ENCODE measurements at regions not wholly inside any gene's neighbourhood (a gene's known extent, or its start where the extent isn't known, plus 50 kb on each side); places are given as distances from the start of the nearest gene placed in this dataset.
A peak's percentile ranks its signal among the peaks of the same experiment; 100 is the strongest.

DNA sequence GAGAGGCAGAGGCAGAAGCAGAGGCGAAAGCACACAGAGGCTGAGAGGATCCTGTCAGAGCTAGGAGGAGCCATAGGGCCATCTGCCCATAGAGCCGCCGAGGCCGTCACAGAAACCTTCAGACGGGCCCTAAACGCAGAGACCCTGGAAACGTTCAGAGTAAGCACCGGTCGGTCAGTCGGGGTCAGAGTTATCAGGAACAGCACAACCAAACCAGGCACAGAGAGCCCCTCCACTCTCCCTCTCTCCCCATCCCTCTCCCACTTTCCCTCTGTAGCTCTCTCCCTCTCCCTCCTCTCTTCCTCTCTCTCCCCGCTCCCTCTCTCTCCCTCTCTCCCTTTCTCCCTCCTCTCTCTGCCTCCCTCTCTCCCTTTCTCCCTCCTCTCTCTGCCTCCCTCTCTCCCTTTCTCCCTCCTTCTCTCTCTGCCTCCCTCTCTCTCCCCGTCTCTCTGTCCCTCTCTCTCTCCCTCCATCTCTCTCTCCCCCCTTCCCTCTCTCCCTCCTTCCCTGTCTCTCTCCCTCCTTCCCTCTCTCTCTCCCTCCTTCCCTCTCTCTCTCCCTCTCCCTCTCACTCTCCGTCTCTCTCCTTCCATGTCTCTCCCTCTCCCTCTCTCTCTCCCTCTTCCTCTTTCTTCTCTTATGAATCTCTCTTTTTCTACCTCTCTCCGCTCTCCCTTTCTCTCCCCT, 138.9 kb downstream of the C16orf95 start:
- ATAC-seq: no peak

DNA sequence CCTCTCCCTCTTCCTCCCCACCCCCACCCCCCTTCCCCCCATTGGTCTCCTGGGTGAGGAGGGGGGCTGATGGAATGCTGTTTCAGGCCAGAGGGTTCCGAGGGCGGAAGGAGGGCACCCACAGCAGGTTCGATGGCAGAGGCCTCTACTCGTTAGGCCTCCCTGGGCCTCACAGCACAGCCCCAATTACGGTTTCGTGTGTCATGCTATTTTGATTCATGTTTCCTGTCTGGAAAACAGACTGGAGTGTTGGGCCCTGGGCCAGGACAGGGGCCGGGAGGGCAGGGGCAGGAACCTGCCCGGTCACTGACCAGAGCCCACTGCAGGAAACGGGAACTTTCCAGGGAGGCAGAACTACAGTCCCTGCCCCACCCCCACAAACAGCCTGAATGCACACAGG, 138.2 kb downstream of the C16orf95 start:
- H3K27ac ChIP-seq: no peak overlapping the region
- no peaks in the 10 kb centered on the region for H3K36me3 ChIP-seq
- ATAC-seq (peak in 1 of 2 donors; percentile 39), DNase-seq (no peak)
- intact Hi-C loops (cut with DNase I): no loop called here
- no peaks in the 10 kb centered on the region for H3K27me3 ChIP-seq (ENCODE audit: low read depth)
- H3K4me1 ChIP-seq: peaks cover 5% of the 10 kb centered on the region
- no peaks in the 10 kb centered on the region for H3K9me3 ChIP-seq
- no peak overlapping the region for H3K4me3 ChIP-seq
- TF ChIP-seq CTCF (IDR thresholded peaks at IDR 0.05): no peak

More for the DNA sequence above, 138.9 kb downstream of the C16orf95 start:
- no peak for DNase-seq
- H3K4me3 ChIP-seq: no peak overlapping the region
- intact Hi-C loops (cut with DNase I): no loop called here
- H3K27ac ChIP-seq: no peak overlapping the region
- H3K36me3 ChIP-seq: no peaks in the 10 kb centered on the region
- H3K27me3 ChIP-seq (ENCODE audit: low read depth): no peaks in the 10 kb centered on the region
- peaks cover 5% of the 10 kb centered on the region for H3K4me1 ChIP-seq
- H3K9me3 ChIP-seq: no peaks in the 10 kb centered on the region
- no peak for TF ChIP-seq CTCF (IDR thresholded peaks at IDR 0.05)

DNA sequence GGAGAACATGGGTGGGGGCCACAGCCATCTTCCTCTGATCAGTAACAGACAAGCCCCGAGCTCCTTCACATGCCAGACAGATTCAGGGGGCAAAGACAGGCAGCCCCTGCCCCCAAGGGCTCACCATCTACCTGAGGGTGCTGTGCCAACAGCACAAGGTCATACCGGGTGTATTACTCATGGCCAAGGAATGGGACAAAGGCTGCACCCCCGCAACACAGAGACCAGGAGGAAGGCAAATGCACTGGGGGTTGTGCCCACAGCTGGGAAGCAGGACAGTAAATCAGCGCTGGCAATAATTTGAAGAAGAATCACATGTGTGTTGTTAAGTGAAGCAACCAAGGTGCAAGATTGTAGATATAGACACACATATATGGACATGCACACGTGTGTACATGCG, 137.1 kb downstream of the C16orf95 start:
- Histone ChIP-seq H3K4me3 (no peak overlapping the region), H3K27me3 (ENCODE audit: low read depth) (no peaks in the 10 kb centered on the region), H3K27ac (no peak overlapping the region), H3K4me1 (peaks cover 5% of the 10 kb centered on the region), H3K9me3 (no peaks in the 10 kb centered on the region), H3K36me3 (no peaks in the 10 kb centered on the region)
- no peak for DNase-seq
- no peak for ATAC-seq
- intact Hi-C loops (cut with DNase I): no loop called here
- no peak for TF ChIP-seq CTCF (IDR thresholded peaks at IDR 0.05)

- intact Hi-C loops (cut with DNase I): no loop called here
- ATAC-seq: no peak
Observed at GRCh38 chr16:87182759-87183158, 134.4 kb downstream of the C16orf95 start.

GRCh38 chr16:87183647-87184046, 133.5 kb downstream of the C16orf95 start:
- no peak overlapping the region for H3K27ac ChIP-seq
- H3K9me3 ChIP-seq: no peaks in the 10 kb centered on the region
- H3K4me1 ChIP-seq: peaks cover 5% of the 10 kb centered on the region
- no peaks in the 10 kb centered on the region for H3K27me3 ChIP-seq (ENCODE audit: low read depth)
- ATAC-seq: no peak
- intact Hi-C loops (cut with DNase I): no loop called here
- DNase-seq: no peak
- no peak overlapping the region for H3K4me3 ChIP-seq
- H3K36me3 ChIP-seq: no peaks in the 10 kb centered on the region
- TF ChIP-seq CTCF (IDR thresholded peaks at IDR 0.05): no peak

More at GRCh38 chr16:87182759-87183158, 134.4 kb downstream of the C16orf95 start:
- no peak overlapping the region for H3K4me3 ChIP-seq
- peaks cover 5% of the 10 kb centered on the region for H3K4me1 ChIP-seq
- no peak for TF ChIP-seq CTCF (IDR thresholded peaks at IDR 0.05)
- H3K36me3 ChIP-seq: no peaks in the 10 kb centered on the region
- no peaks in the 10 kb centered on the region for H3K9me3 ChIP-seq
- no peaks in the 10 kb centered on the region for H3K27me3 ChIP-seq (ENCODE audit: low read depth)
- DNase-seq: no peak
- H3K27ac ChIP-seq: no peak overlapping the region
